HG03196 (cell line): ENCODE measurements at regions not wholly inside any gene's neighbourhood (a gene's known extent, or its start where the extent isn't known, plus 50 kb on each side); places are given as distances from the start of the nearest gene placed in this dataset.

Experiments used
- ATAC-seq: cut with Tn5 transposase; IDR thresholded peaks from one replicate; pipeline ENCODE4 v1.9.1; 2021; ENCODE audit not compliant: unreplicated experiment

DNA sequence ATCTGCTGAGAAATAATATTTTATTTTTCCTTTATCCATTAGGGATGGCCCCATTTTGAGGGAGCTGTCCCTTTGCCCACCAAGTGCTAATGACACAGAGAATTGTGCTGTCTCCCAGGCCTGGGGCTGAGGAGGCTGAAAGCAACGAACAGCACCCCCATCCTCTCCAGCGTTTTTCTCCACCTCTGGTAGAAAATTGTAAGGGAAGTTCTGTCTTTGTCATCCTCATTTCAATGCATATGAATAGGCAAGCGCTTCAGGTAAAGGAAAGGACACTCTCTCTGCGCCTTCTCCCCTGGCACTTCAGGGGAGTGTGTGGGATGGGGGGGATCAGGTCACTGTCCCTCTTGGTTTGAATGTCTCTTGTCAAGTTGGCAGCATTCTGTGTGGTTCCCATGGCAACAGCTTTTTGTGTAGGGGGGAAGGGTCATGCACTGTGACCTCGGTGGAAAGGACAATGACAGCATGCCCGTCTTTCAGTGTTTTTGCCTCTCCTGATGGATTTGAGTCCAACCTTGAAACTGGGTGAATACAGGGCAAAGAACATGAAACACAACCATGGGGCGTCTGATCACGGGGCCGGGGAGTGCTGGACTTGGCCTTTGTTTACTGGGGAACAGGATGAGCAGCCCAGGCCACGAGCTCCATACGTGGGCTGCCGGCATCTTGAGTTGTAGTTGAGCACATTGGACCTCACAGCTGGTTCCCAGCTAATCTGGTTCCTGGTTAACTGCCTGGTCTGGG lies 230.2 kb downstream of the VRK1 start:
- no peak for ATAC-seq

DNA sequence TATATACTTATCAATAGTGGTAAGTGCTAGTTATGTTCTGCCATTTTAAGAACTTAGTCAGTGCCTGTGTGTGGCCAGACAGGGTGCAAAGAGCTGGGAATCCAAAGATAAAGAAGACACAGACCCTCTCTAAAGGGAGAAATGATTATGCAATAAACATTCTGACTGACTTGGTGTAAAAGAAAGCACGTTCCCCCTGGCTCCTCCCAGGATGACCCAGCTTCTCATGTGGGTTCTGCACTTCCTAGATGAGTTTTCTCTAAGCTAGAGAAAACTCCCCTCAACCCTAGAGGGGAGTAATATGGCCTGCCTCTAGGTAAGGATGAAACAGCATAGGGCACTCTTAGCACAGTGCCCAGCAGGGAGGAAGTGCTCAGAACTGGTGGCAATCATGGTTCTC lies 231.2 kb downstream of the VRK1 start:
- ATAC-seq, result no peak

DNA sequence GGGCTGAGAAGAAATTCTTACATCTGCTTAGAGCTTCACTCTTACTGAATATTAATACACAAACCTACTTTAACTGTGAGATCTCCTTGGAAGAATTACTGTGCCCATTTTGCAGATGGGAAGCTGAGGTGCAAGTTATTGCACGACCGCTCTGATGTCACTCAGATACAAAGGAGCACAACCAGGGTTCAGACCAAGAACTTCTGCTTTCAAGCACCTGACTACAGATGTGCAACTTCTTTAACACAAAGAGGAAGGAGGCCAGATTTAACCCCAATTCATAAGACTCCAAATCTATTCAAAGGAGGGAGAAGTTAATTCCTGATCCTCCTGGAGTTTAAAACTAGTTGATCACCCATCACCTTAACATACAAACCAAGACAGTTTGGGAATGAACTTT lies 232.6 kb downstream of the VRK1 start:
- ATAC-seq, result no peak

DNA sequence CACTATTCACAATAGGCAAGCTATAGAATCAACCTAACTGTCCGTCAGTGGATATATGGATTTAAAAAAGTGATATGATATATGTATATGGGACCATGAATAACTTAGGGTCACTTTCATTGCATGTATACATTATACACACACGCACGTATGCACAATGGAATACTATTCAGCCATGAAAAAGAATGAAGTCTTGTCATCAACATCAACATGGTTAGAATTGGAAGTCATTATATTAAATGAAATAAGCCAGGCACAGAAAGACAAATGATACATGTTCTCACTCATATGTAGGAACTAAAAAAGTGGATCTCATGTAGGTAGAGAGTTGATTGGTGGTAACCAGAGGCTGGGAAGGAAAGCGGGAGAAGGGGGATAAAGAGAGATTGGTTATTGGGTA lies 234.3 kb downstream of the VRK1 start:
- no peak for ATAC-seq

DNA sequence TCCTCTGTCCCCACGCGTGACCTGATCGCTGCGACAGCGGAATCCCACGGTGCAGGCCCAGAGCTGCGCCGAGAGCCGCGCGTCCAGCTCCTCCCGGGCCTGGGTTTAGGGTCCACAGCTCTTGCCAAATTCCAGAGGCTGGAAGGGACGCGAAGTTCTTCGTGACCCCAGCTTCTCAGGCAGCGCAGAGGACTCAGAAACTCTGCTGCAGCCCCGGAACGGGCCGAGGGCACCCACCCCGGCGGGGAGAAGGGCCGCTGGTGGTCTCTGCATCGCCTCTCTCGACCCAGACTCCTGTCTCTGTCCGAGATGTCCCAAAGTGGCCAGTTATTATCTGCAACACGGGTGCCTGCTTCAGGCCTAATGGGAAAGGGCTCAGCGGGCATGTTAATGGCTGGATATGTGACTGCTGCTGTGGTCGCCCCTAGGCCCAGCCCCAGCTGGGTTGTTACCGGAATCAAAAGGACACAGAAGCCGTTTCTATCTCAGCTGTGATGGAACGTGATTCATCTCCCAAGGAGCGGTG lies 236.4 kb downstream of the VRK1 start:
- no peak for ATAC-seq

DNA sequence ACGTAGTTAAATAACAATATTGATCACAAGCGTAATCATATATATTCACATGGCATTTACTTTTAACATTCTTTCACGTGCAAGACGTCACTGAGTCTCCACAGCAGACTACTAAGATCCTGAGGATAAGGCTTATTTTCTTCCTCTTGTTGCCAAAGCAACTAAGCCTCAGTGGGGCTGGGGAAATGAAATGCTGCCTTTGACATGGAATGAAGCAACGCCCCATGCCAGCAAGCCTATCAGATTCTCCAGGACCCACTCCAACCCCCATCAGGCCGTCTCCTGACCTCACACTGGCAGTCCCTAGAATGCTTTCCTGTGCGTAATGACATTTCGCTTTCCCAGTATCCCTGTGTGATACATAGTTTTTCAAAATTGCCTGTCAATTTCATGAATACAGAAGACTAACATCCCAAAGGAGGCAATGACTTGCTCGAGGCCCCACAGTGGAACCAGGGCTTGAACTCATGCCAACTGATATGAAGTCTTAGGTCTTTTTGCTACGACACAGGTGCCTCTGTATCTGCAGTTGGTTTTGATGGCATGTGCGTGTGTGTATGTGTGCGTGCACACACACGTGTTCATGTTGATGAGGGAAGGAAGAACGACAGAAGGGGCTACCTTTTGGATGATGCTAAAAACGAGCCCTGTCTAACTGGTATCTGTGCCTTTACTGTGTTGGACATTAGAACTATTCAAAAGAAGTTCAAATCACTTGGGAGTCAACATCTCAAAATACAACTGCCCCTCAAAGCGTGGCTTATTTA lies 239.1 kb downstream of the VRK1 start:
- ATAC-seq, result no peak

DNA sequence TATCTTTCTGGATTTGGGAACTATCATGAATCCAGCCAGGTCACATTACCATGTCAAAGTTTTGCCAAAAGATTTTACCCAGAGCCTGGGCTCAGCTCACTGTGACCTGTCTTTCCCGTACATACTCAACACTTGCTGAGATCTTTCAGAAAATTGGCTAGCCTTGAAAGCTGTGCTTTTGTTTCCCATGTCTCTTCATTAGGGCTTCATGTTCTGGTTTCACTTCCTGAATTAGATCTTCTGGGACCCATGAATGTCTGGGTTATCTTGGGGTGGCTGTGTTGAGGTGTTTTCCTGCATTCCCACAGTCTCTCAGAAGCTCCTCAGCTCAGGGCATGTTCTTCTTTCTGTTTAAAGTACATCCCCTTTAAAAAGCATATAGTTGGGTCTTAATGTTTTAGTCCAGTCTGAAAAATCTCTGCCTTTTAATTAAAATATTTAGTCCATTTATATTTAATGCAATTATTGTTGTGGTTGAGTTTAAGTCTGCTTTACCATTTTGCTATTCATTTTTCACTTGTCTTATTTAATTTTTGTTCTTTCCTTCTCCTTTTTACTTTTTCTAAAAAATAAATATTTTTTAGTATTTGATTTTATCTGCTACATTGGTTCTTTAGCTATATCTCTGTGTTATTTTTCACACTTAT lies 242.7 kb downstream of the VRK1 start:
- ATAC-seq, result no peak

DNA sequence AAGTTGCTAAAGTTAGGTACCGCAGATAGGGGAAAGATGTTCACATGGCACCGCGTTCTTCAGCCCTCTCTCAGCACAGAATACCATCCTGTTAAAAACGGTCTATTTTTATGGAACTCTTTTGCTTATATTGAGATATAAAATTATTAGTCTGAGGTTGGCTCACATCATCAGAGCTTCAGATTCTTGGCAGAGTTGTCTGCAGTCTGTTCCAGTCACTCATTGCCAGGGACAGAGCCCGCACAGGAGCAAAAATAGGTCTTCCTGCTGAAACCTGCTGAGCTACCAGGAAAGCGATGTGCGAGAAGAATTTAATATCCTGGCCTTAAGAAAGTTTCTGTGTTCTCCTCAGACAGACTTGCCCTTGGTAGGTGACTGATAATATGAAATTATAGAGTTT lies 249.8 kb downstream of the VRK1 start:
- no peak for ATAC-seq

GRCh38 chr14:97052001-97052400 lies 254.8 kb downstream of the VRK1 start:
- no peak for ATAC-seq

DNA sequence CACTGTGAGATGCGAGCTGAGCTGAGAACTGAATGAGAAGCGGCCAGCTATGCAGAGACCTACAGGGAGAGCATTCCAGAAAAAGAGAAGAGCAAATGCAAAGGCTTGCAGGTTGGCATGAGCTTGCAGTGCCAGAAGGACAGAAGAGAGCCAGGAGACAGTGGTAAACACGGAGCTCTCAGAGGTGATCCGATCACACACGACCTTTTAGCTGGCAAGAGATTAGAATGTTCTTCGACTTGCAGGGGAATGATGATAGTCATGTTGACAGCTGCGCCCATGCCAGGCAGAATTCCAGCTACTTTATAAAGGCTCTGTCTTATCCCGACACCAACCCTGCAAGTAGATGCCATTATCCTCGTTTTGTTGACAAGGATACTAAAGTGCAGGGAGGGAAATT lies 256.8 kb downstream of the VRK1 start:
- ATAC-seq, result no peak

- ATAC-seq, result no peak
Observed at GRCh38 chr14:97055355-97055754, 258.2 kb downstream of the VRK1 start.

DNA sequence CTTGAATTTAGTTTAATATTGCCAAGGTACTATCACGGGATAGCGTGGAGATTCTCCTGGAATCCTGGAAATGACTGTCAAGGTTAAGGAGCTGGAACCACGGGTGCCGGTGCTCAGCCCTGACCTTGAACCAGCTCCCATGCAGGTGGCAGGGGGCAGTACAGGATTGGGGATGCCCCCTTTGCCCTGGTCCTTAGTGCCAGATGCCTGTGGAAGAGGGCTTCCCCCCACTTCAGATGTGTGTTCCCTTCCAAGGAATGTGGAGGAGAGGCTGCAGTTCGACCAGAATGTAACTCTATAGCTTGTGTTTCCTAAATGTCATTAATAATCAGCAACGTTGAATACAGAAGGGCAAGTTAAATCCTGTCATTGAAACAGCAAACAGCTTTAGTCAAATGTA lies 258.9 kb downstream of the VRK1 start:
- ATAC-seq, result no peak

- ATAC-seq, result no peak
Observed at GRCh38 chr14:97057238-97058073, 260.3 kb downstream of the VRK1 start.

DNA sequence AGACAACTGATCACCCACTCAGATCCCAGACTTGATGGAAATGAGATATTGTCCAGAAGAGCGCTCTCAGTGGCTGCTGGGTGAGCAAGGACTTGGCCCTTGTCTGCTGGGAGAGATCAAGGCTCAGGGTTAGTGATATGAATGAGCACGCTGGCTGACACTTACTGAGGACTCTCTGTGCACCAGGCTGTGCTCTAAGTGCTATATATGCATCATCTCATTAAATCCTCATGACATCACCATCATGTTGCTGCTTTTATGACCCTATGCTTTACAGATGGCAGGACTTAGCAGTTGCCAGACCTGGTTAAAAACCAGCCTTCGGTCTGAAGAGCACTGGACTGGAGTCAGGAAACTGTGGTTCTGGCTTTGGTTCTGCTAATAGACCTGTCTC lies 260.9 kb downstream of the VRK1 start:
- no peak for ATAC-seq

GRCh38 chr14:97058589-97058988 lies 261.4 kb downstream of the VRK1 start:
- no peak for ATAC-seq

- ATAC-seq, result no peak
Observed at GRCh38 chr14:97061198-97061597, 264.0 kb downstream of the VRK1 start.

GRCh38 chr14:97061714-97062113 lies 264.5 kb downstream of the VRK1 start:
- ATAC-seq, result no peak

- no peak for ATAC-seq
Observed at GRCh38 chr14:97065305-97066067, 268.3 kb downstream of the VRK1 start.

DNA sequence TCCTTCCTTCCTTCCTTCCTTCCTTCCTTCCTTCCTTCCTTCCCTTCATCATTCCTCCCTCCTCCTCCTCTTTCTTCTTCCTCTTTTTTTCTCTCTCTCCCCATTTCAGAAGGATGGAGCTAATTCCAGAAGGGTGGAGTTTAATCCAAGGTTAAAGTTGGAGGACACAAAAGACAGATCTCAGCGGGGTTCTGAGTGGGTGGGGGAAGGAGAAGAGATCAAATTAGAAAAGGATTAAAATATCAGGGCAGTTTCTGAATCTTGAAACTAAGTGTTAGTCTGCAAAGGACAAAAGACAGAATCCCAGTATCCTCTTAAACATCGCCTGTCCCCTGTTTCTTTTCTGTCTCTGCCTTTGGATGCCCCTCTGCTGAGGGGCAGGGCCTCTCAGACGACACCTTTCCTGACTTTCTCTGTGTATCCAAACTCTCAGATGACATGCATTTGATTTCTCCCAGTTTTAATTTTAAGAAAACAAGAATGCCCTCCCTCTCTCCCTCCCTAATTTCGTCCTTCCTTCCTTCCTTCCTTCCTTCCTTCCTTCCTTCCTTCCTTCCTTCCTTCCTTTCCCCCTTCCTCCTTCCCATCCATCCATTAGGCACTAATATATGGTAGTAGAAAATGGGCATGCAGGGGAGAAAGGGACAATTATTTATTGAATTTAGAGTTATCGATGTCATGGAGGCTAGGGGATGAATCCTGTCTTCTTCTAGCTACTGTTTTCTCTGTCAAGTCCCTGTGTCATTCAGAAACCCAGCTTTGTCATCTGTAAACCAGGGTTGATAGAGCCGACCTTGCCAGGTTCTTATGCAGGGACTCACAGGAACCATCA lies 269.1 kb downstream of the VRK1 start:
- no peak for ATAC-seq
